ENCODE measurements at regions not wholly inside any gene's neighbourhood (a gene's known extent, or its start where the extent isn't known, plus 50 kb on each side); places are given as distances from the start of the nearest gene placed in this dataset.

GRCh38 chr1:221013691-221014660 lies 134.7 kb downstream of the HLX start:
- Histone ChIP-seq H3K27me3 (ENCODE audit: control insufficient read depth, insufficient read depth, low read length) (no peaks in the 10 kb centered on the region), H3K27ac (ENCODE audit: low read depth, low read length) (no peak overlapping the region), H3K9me3 (ENCODE audit: control insufficient read depth, insufficient read depth, low read length) (no peaks in the 10 kb centered on the region), H3K4me3 (ENCODE audit: low read depth, low read length) (no peak overlapping the region)
- POLR2A ChIA-PET: no interaction called here
- CTCF ChIA-PET: no interaction called here
- no peak for DNase-seq (ENCODE audit: low read depth, low spot score)
- no peak for TF ChIP-seq CTCF (IDR thresholded peaks at IDR 0.05; ENCODE audit: low read depth, low read length)

- Histone ChIP-seq H3K27me3 (ENCODE audit: control insufficient read depth, insufficient read depth, low read length) (no peaks in the 10 kb centered on the region), H3K27ac (ENCODE audit: low read depth, low read length) (no peak overlapping the region), H3K4me3 (ENCODE audit: low read depth, low read length) (no peak overlapping the region), H3K9me3 (ENCODE audit: control insufficient read depth, insufficient read depth, low read length) (no peaks in the 10 kb centered on the region)
- DNase-seq (ENCODE audit: low read depth, low spot score): no peak
- ChIA-PET CTCF (no interaction called here), POLR2A (no interaction called here)
- TF ChIP-seq CTCF (IDR thresholded peaks at IDR 0.05; ENCODE audit: low read depth, low read length): no peak
Observed at GRCh38 chr1:221015159-221015790, 136.0 kb downstream of the HLX start.

- DNase-seq (ENCODE audit: low read depth, low spot score): no peak
- H3K27ac ChIP-seq (ENCODE audit: low read depth, low read length): no peak overlapping the region
- no peaks in the 10 kb centered on the region for H3K27me3 ChIP-seq (ENCODE audit: control insufficient read depth, insufficient read depth, low read length)
- no peaks in the 10 kb centered on the region for H3K9me3 ChIP-seq (ENCODE audit: control insufficient read depth, insufficient read depth, low read length)
- TF ChIP-seq CTCF (IDR thresholded peaks at IDR 0.05; ENCODE audit: low read depth, low read length): no peak
- ChIA-PET CTCF (interaction anchor here (0.5 kb wide), 1 partner anchor 28 kb away, joined by 3 read pairs; no protein-coding TSS in a partner anchor), POLR2A (no interaction called here)
- H3K4me3 ChIP-seq (ENCODE audit: low read depth, low read length): no peak overlapping the region
Observed at GRCh38 chr1:221016751-221017150, 137.5 kb downstream of the HLX start.

- Histone ChIP-seq H3K27me3 (ENCODE audit: control insufficient read depth, insufficient read depth, low read length) (no peaks in the 10 kb centered on the region), H3K27ac (ENCODE audit: low read depth, low read length) (no peak overlapping the region), H3K4me3 (ENCODE audit: low read depth, low read length) (no peak overlapping the region), H3K9me3 (ENCODE audit: control insufficient read depth, insufficient read depth, low read length) (no peaks in the 10 kb centered on the region)
- DNase-seq (ENCODE audit: low read depth, low spot score): no peak
- TF ChIP-seq CTCF (IDR thresholded peaks at IDR 0.05; ENCODE audit: low read depth, low read length): no peak
- ChIA-PET POLR2A (no interaction called here), CTCF (no interaction called here)
Observed at GRCh38 chr1:221018414-221018813, 139.2 kb downstream of the HLX start.

GRCh38 chr1:221022331-221022730 lies 143.1 kb downstream of the HLX start:
- CTCF ChIA-PET: no interaction called here

More at GRCh38 chr1:221022331-221022730, 143.1 kb downstream of the HLX start:
- H3K9me3 ChIP-seq (ENCODE audit: control insufficient read depth, insufficient read depth, low read length): no peaks in the 10 kb centered on the region
- POLR2A ChIA-PET: no interaction called here
- no peak overlapping the region for H3K4me3 ChIP-seq (ENCODE audit: low read depth, low read length)
- no peak overlapping the region for H3K27ac ChIP-seq (ENCODE audit: low read depth, low read length)
- no peaks in the 10 kb centered on the region for H3K27me3 ChIP-seq (ENCODE audit: control insufficient read depth, insufficient read depth, low read length)
- no peak for TF ChIP-seq CTCF (IDR thresholded peaks at IDR 0.05; ENCODE audit: low read depth, low read length)
- DNase-seq (ENCODE audit: low read depth, low spot score): no peak

Measured in AG04450 (cell line).